ENCODE measurements at regions not wholly inside any gene's neighbourhood (a gene's known extent, or its start where the extent isn't known, plus 50 kb on each side); places are given as distances from the start of the nearest gene placed in this dataset.

DNA sequence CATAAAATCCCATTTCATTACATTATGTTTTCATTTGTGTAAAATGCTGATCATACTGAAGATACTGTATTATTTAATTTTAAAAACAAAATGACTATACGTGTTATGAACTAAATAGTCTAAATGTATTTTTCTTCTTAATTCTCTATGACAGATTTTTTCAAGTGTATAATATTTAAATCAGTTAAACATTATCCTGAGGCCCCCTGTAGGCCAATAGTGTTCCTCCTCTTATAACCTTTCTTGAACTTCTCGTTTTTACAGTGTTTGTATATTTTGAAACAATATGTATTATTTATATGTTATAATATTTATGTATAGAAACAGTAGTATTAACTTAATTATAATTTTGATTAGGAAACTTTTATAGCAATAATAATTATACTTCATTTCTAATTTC is 151.1 kb upstream of the CHORDC1 start:
- H3K27me3 ChIP-seq = no peaks in the 10 kb centered on the region
- H3K4me3 ChIP-seq = no peak overlapping the region
- H3K27ac ChIP-seq = no peak overlapping the region
- DNase-seq (no peak), ATAC-seq (no peak)
- intact Hi-C loops (cut with DNase I) = no loop called here
- TF ChIP-seq POLR2A (IDR thresholded peaks at IDR 0.05) = no peak
- TF ChIP-seq, protein P1, sequence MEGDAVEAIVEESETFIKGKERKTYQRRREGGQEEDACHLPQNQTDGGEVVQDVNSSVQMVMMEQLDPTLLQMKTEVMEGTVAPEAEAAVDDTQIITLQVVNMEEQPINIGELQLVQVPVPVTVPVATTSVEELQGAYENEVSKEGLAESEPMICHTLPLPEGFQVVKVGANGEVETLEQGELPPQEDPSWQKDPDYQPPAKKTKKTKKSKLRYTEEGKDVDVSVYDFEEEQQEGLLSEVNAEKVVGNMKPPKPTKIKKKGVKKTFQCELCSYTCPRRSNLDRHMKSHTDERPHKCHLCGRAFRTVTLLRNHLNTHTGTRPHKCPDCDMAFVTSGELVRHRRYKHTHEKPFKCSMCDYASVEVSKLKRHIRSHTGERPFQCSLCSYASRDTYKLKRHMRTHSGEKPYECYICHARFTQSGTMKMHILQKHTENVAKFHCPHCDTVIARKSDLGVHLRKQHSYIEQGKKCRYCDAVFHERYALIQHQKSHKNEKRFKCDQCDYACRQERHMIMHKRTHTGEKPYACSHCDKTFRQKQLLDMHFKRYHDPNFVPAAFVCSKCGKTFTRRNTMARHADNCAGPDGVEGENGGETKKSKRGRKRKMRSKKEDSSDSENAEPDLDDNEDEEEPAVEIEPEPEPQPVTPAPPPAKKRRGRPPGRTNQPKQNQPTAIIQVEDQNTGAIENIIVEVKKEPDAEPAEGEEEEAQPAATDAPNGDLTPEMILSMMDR (IDR thresholded peaks at IDR 0.05) = no peak
- no peaks in the 10 kb centered on the region for H3K9me3 ChIP-seq
- 44 to 50% methylated on average over 2 of the region's 2 CpGs for WGBS, 2 donors
- H3K4me1 ChIP-seq = no peaks in the 10 kb centered on the region
- no peaks in the 10 kb centered on the region for H3K36me3 ChIP-seq (replicated peaks in 1 of 2; ENCODE audit: insufficient read depth in 1 of 2, low read depth in 2 of 2)

DNA sequence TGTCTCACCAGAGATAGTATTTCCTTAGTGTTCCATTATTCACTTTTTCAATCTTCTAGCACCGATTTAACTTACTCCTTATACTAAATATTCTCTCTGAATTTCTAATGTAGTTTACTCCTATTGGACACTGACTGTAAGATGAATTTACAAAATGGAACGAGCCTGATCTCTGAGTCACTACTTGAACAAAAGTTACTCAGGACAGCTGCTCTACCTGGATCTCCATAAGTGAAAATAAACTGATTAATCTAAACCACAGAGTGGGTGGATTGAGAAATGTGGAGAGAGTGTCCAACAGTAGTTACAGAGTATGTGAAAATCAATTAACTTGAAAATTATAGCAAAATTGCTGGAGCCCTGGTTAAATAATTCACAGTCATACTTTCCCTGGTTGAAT is 141.7 kb upstream of the CHORDC1 start:
- TF ChIP-seq POLR2A (IDR thresholded peaks at IDR 0.05) = no peak
- TF ChIP-seq, protein P1 (IDR thresholded peaks at IDR 0.05) = no peak
- intact Hi-C loops (cut with DNase I) = no loop called here
- no peaks in the 10 kb centered on the region for H3K36me3 ChIP-seq (replicated peaks in 1 of 2; ENCODE audit: insufficient read depth in 1 of 2, low read depth in 2 of 2)
- no peak overlapping the region for H3K27ac ChIP-seq
- H3K4me1 ChIP-seq = no peaks in the 10 kb centered on the region
- WGBS, 2 donors = 40 to 62% methylated on average over 2 of the region's 2 CpGs
- ATAC-seq (no peak), DNase-seq (no peak)
- H3K4me3 ChIP-seq = no peak overlapping the region
- no peaks in the 10 kb centered on the region for H3K27me3 ChIP-seq
- H3K9me3 ChIP-seq = no peaks in the 10 kb centered on the region

DNA sequence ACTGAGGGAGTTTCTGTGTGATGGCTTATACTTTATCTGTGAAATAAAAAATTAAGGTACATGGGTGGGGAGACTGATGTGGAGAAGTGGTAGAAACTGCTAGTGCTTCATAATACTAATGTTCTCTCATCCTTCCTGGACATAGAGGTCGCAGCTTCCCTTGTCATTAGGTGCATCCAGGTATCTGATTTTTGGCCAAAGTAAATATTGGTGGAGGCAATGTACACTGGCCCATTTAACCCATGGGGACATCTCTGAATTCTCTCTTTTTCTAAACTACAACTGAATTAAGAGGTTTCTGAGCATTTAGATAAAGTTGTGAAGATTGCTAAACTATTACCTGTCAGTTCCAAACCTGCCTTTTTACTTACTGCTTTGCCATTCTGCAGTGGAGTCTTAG is 140.9 kb upstream of the CHORDC1 start:
- no peaks in the 10 kb centered on the region for H3K27me3 ChIP-seq
- no peak overlapping the region for H3K4me3 ChIP-seq
- no peaks in the 10 kb centered on the region for H3K36me3 ChIP-seq (replicated peaks in 1 of 2; ENCODE audit: insufficient read depth in 1 of 2, low read depth in 2 of 2)
- intact Hi-C loops (cut with DNase I) = no loop called here
- WGBS, 2 donors = 17 to 27% methylated on average over 1 of the region's 1 CpG
- DNase-seq = no peak
- no peak for ATAC-seq
- H3K27ac ChIP-seq = no peak overlapping the region
- H3K9me3 ChIP-seq = no peaks in the 10 kb centered on the region
- H3K4me1 ChIP-seq = no peaks in the 10 kb centered on the region
- TF ChIP-seq POLR2A (IDR thresholded peaks at IDR 0.05) = no peak
- TF ChIP-seq, protein P1 (IDR thresholded peaks at IDR 0.05) = no peak

DNA sequence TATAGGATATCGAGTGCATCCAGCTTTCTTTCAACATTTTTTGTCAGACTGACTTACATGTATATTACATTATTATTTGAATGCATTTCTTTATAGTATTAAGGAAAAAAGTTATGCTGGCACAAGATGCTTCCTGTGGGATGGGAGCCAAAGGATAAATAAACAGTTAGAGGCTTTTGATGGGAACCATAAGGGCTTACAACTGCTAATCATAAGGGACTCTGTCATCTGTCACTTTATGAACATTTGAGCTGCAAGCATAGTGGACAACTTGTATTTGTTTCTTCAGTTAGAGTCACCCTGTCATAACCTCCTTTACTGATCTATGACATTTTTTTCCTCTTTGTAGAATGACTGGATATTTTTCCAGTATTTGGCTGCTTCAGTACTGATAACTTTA is 132.4 kb upstream of the CHORDC1 start:
- 53 to 60% methylated on average over 1 of the region's 1 CpG for WGBS, 2 donors
- H3K27ac ChIP-seq = no peak overlapping the region
- TF ChIP-seq, protein P1 (IDR thresholded peaks at IDR 0.05) = no peak
- TF ChIP-seq POLR2A (IDR thresholded peaks at IDR 0.05) = no peak
- intact Hi-C loops (cut with DNase I) = no loop called here
- no peaks in the 10 kb centered on the region for H3K27me3 ChIP-seq
- no peak for DNase-seq
- no peaks in the 10 kb centered on the region for H3K4me1 ChIP-seq
- ATAC-seq = no peak
- no peak overlapping the region for H3K4me3 ChIP-seq
- H3K9me3 ChIP-seq = no peaks in the 10 kb centered on the region
- no peaks in the 10 kb centered on the region for H3K36me3 ChIP-seq (replicated peaks in 1 of 2; ENCODE audit: insufficient read depth in 1 of 2, low read depth in 2 of 2)

DNA sequence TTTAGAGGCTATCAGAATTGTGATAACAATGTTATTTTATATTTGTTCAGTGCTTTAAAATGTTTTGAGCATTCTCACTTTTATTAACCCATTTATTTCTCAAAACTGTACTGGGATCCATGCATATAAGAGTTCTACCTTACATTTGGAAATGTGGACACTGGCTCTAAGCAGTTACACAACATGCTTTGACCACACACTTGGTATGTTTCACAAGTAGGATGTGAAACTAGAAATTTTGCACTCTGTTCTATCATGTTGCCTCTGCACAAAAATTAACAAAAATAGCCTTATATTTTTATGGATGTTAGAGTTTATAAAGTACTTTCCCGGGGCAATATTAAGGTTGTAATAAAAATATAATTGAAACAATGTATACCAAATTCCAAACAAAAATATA is 126.9 kb upstream of the CHORDC1 start:
- intact Hi-C loops (cut with DNase I) = no loop called here
- Histone ChIP-seq H3K27me3 (no peaks in the 10 kb centered on the region), H3K27ac (no peak overlapping the region), H3K9me3 (no peaks in the 10 kb centered on the region), H3K4me3 (no peak overlapping the region), H3K36me3 (replicated peaks in 1 of 2; ENCODE audit: insufficient read depth in 1 of 2, low read depth in 2 of 2) (no peaks in the 10 kb centered on the region), H3K4me1 (no peaks in the 10 kb centered on the region)
- TF ChIP-seq POLR2A (IDR thresholded peaks at IDR 0.05) = no peak
- TF ChIP-seq, protein P1 (IDR thresholded peaks at IDR 0.05) = no peak
- 45 to 66% methylated on average over 1 of the region's 1 CpG for WGBS, 2 donors
- ATAC-seq = no peak
- no peak for DNase-seq

Data from body of pancreas (tissue), 4 donors.